DND-41 (cell line): ENCODE measurements at regions not wholly inside any gene's neighbourhood (a gene's known extent, or its start where the extent isn't known, plus 50 kb on each side); places are given as distances from the start of the nearest gene placed in this dataset.

Source experiments
- CTCF ChIP-seq: IDR thresholded peaks from 2 replicates; pipeline ENCODE4 v1.5.1; 2012; ENCODE audit warnings: borderline replicate concordance, low read length, moderate library complexity, mild to moderate bottlenecking; ENCODE audit not compliant: poor library complexity, severe bottlenecking; ENCODE audit errors: extremely low read depth
- EZH2 ChIP-seq: IDR thresholded peaks from 3 replicates; pipeline ENCODE4 v1.6.1; 2012; ENCODE audit warnings: borderline replicate concordance, low read depth, mild to moderate bottlenecking, moderate library complexity, low read length, inconsistent platforms; ENCODE audit not compliant: severe bottlenecking

- TF ChIP-seq EZH2 (no peak), CTCF (no peak)
These were observed 279.2 kb downstream of the CYRIA start for GRCh38 chr2:16386431-16386830.
